Mesothelial cell of epicardium (in vitro differentiated cells): ENCODE measurements at regions not wholly inside any gene's neighbourhood (a gene's known extent, or its start where the extent isn't known, plus 50 kb on each side); places are given as distances from the start of the nearest gene placed in this dataset.

Experiments
- DNase-seq, 2 experiments: peaks; one replicate each; pipeline ENCODE4 v3.0.0; 2021; ENCODE audit warnings: low spot score in 2 of 2; ENCODE audit not compliant: unreplicated experiment in 2 of 2
- H3K27ac Mint-ChIP-seq: 2 replicates; pipeline ENCODE4 v1.8.0; 2021; ENCODE audit warnings: mixed read lengths
- H3K27me3 Mint-ChIP-seq: 2 replicates; pipeline ENCODE4 v1.8.0; 2021; ENCODE audit warnings: low read depth, mixed read lengths
- H3K36me3 Mint-ChIP-seq: 2 replicates; pipeline ENCODE4 v1.8.0; 2021; ENCODE audit warnings: mixed read lengths
- H3K4me1 Mint-ChIP-seq: 2 replicates; pipeline ENCODE4 v1.8.0; 2021; ENCODE audit warnings: mixed read lengths
- H3K4me3 Mint-ChIP-seq: 2 replicates; pipeline ENCODE4 v1.8.0; 2021; ENCODE audit warnings: mild to moderate bottlenecking, moderate library complexity, mixed read lengths
- H3K9me3 Mint-ChIP-seq: 2 replicates; pipeline ENCODE4 v1.8.0; 2021; ENCODE audit warnings: mixed read lengths
- CTCF ChIP-seq: fragments of 200-600 bp; sonication (generic); IDR thresholded peaks from one replicate; pipeline ENCODE4 v1.5.0; 2021; ENCODE audit warnings: antibody characterized with exemption; ENCODE audit not compliant: unreplicated experiment

GRCh38 chr4:180823108-180823507 lies 1420.1 kb upstream of the TENM3 start:
- Mint-ChIP-seq H3K27me3 (no peaks in the 10 kb centered on the region), H3K9me3 (peaks cover 6% of the 10 kb centered on the region), H3K36me3 (no peaks in the 10 kb centered on the region), H3K4me1 (peaks cover 11% of the 10 kb centered on the region), H3K27ac (no peak overlapping the region), H3K4me3 (no peak overlapping the region)
- no peak for TF ChIP-seq CTCF
- DNase-seq: no peak

DNA sequence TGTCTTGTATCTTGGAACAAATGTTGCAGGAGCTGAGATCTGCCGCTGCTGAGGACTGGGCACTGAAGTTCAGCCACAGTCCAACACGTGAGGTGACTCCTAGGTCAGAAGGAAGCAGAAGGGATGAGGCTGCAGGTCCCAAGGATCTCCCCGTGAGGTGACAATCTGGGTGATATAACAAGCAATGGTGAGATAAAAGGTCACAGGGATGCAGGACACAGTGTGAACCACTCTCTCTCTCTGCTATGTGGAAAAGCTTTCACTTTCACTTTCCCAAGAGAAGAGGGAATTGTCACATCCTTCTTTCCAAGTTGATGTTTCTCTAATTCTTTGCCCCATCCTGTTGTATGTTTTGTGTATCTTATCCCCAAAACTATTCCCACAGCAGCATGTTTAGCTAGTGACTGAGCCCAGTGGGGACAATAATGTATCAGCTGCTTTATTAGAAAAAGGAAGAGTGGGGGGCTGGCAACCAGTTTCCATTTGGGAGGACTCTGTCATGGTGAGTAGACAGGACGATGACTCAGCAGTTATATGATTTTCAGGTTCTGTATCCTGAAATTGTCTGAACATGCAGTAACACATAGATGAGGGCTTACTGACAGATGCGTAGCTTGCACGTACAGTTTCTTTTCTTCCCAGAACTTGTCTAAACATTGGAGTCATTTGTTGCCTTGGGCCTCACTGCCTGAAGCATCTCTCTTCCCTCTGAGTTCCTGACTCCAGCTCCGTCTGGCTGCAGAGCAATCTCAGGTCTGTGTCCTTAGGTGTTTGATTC lies 1415.8 kb upstream of the TENM3 start:
- DNase-seq: no peak
- TF ChIP-seq CTCF: no peak
- peak overlapping the region; percentile 56 for H3K4me3 Mint-ChIP-seq
- H3K27me3 Mint-ChIP-seq: no peaks in the 10 kb centered on the region
- H3K36me3 Mint-ChIP-seq: peaks cover 1% of the 10 kb centered on the region
- peaks cover 14% of the 10 kb centered on the region for H3K4me1 Mint-ChIP-seq
- peaks cover 9% of the 10 kb centered on the region for H3K9me3 Mint-ChIP-seq
- H3K27ac Mint-ChIP-seq: peak overlapping the region; percentile 89

DNA sequence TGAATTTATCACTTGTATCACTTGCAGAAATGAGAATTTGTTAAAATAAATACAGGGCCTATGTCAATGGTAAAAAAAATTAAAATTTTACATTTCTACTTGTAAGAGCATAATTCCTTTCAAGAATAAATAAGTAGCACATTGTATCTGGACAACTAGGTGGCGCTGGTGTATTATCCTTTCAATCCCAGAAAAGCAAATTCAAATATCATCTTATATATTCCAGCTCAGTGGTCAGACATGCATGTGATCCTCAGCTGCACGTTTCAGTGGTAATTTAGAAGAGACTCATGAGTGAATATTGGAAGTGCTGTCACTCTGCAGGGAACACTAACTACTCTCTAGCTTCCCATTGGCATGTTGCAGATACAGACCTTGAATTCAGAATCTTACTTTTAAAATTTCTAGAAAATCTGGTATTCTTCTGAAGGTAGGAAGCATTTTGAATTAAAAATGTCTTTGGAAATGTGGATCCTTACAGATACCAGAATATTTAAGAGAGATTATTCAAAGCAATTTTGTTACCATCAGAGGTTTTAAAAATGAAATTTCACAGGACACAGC lies 1414.7 kb upstream of the TENM3 start:
- TF ChIP-seq CTCF: peak; percentile 88
- no peak for DNase-seq
- peaks cover 1% of the 10 kb centered on the region for H3K36me3 Mint-ChIP-seq
- H3K9me3 Mint-ChIP-seq: peaks cover 9% of the 10 kb centered on the region
- H3K27ac Mint-ChIP-seq: no peak overlapping the region
- H3K27me3 Mint-ChIP-seq: no peaks in the 10 kb centered on the region
- no peak overlapping the region for H3K4me3 Mint-ChIP-seq
- peaks cover 14% of the 10 kb centered on the region for H3K4me1 Mint-ChIP-seq

DNA sequence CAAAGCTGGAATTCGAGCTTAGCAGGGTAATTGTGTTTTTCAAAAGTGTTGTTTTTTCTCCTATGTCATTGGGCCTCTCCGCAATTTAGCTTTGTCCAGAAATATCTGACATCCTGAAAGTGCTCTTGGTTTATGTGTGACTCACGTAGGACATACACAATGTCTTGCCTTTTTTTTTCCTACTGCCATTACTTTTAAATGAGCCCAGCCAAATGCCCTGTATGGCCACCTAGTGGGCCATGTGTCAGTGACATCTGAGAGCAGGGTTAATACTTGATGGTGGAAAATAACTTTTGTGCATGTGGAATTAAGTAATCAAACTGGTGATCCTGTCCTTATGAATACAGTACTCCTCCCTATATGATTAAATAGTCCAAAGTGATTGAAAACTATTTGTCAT lies 1411.1 kb upstream of the TENM3 start:
- H3K27ac Mint-ChIP-seq: no peak overlapping the region
- peaks cover 19% of the 10 kb centered on the region for H3K4me1 Mint-ChIP-seq
- no peaks in the 10 kb centered on the region for H3K27me3 Mint-ChIP-seq
- H3K4me3 Mint-ChIP-seq: no peak overlapping the region
- peaks cover 3% of the 10 kb centered on the region for H3K9me3 Mint-ChIP-seq
- H3K36me3 Mint-ChIP-seq: peaks cover 1% of the 10 kb centered on the region
- no peak for TF ChIP-seq CTCF
- DNase-seq: no peak

GRCh38 chr4:180840142-180840541 lies 1403.1 kb upstream of the TENM3 start:
- no peak for TF ChIP-seq CTCF
- H3K4me3 Mint-ChIP-seq: no peak overlapping the region
- no peak overlapping the region for H3K27ac Mint-ChIP-seq
- H3K27me3 Mint-ChIP-seq: no peaks in the 10 kb centered on the region
- H3K4me1 Mint-ChIP-seq: peaks cover 7% of the 10 kb centered on the region
- no peak for DNase-seq
- H3K36me3 Mint-ChIP-seq: no peaks in the 10 kb centered on the region
- no peaks in the 10 kb centered on the region for H3K9me3 Mint-ChIP-seq
